GM10248 (cell line): ENCODE measurements at regions not wholly inside any gene's neighbourhood (a gene's known extent, or its start where the extent isn't known, plus 50 kb on each side); places are given as distances from the start of the nearest gene placed in this dataset.

Experiments used
- CTCF ChIA-PET: fragments of 300-600 bp; sonication (Branson Sonifier 250); formaldehyde crosslinking; extraction: SDS; loops from one replicate; lab custom pipeline; 2021; ENCODE audit warnings: antibody characterized with exemption; lab: Yijun Ruan, JAX
- POLR2A ChIA-PET: fragments of 350-650 bp; sonication (Branson Sonifier 250); formaldehyde crosslinking; extraction: SDS; loops from one replicate; lab custom pipeline; 2020; ENCODE audit warnings: antibody characterized with exemption; lab: Yijun Ruan, JAX
- DNase-seq: peaks from one replicate; pipeline ENCODE4 v3.0.0; 2012; ENCODE audit errors: extremely low spot score
- CTCF ChIP-seq: IDR thresholded peaks from 2 replicates; pipeline ENCODE4 v1.5.1; 2012; ENCODE audit warnings: mild to moderate bottlenecking, low read depth; ENCODE audit errors: extremely low read depth, missing control alignments, control extremely low read depth

GRCh38 chr9:36768677-36769076 is 196.0 kb downstream of the MELK start:
- no peak for TF ChIP-seq CTCF

GRCh38 chr9:36770025-36770424 is 197.3 kb downstream of the MELK start:
- ChIA-PET CTCF (no interaction called here), POLR2A (no interaction called here)
- no peak for TF ChIP-seq CTCF
- DNase-seq = no peak

More at GRCh38 chr9:36768677-36769076, 196.0 kb downstream of the MELK start:
- DNase-seq = no peak
- CTCF ChIA-PET = interaction anchor here (1.0 kb wide), 1 partner anchor 11 kb away, joined by 4 read pairs; no protein-coding TSS in a partner anchor
- POLR2A ChIA-PET = no interaction called here

GRCh38 chr9:36772449-36773403 is 200.0 kb downstream of the MELK start:
- DNase-seq = no peak
- CTCF ChIA-PET = interaction anchor here (1.1 to 1.8 kb wide), 3 partner anchors 12 to 44 kb away, joined by 3 read pairs; no protein-coding TSS in a partner anchor

GRCh38 chr9:36778682-36779081 is 206.0 kb downstream of the MELK start:
- DNase-seq = no peak
- POLR2A ChIA-PET = no interaction called here
- no peak for TF ChIP-seq CTCF
- CTCF ChIA-PET = no interaction called here

More at GRCh38 chr9:36772449-36773403, 200.0 kb downstream of the MELK start:
- POLR2A ChIA-PET = no interaction called here
- no peak for TF ChIP-seq CTCF

- TF ChIP-seq CTCF = no peak
- ChIA-PET CTCF (interaction anchor here (1.0 to 2.0 kb wide), 2 partner anchors 10 to 51 kb away, joined by 3 to 5 read pairs; no protein-coding TSS in a partner anchor), POLR2A (no interaction called here)
- no peak for DNase-seq
These were observed 206.9 kb downstream of the MELK start for GRCh38 chr9:36779582-36779981.

GRCh38 chr9:36780186-36780585 is 207.5 kb downstream of the MELK start:
- ChIA-PET CTCF (interaction anchor here (1.0 to 2.0 kb wide), 2 partner anchors 9 to 51 kb away, joined by 3 to 5 read pairs; no protein-coding TSS in a partner anchor), POLR2A (no interaction called here)
- no peak for TF ChIP-seq CTCF
- no peak for DNase-seq
